ENCODE measurements at regions not wholly inside any gene's neighbourhood (a gene's known extent, or its start where the extent isn't known, plus 50 kb on each side); places are given as distances from the start of the nearest gene placed in this dataset.
"Not testable (repeated sequence)": the region's sequence is repeated elsewhere in the genome, so short reads cannot be mapped to it uniquely, and the experiment has no call there.

DNA sequence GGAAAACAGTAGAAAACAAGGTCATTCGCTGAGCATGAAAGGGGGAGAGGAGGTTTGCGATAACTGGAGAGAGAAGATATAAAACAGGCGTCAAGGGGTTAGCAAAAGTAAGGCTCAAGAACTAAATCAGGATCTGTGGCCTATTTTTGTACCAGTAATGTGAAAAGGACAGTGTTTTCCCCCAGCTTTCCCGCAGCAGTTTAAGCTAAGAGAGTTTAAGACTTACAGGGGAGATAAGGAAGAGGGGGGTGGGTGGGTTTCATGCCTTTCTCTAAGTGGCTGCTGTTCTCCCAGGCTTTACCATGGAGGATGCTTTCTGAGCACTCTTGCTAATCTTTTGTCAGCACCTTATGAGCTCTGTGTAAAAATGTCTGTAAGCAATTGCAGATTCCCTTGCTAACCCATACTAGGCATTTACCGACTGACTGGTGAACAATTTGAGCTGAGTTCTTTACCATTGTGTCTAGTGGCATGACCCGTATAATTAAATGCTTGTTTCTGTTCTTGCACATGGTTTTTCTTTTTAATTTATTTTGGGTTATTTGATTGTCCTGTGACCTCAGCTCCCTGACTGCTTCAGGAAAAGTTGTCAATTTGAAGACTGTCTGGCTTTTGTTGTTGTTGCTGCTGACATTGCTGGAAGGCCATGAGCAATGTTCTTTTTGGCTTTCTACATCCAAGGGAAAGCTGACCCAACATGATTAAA, 144.0 kb downstream of the KBTBD2 start:
- peaks cover 29% of the 10 kb centered on the region for H3K27me3 Mint-ChIP-seq
- not testable (repeated sequence) for H3K4me1 Mint-ChIP-seq (ENCODE audit: low read depth); DNase-seq; H3K27ac Mint-ChIP-seq; H3K36me3 Mint-ChIP-seq (ENCODE audit: low read depth); H3K4me3 Mint-ChIP-seq; H3K9me3 Mint-ChIP-seq

- peaks cover 13% of the 10 kb centered on the region for H3K27me3 Mint-ChIP-seq
- not testable (repeated sequence) for H3K36me3 Mint-ChIP-seq (ENCODE audit: low read depth); H3K4me1 Mint-ChIP-seq (ENCODE audit: low read depth); H3K9me3 Mint-ChIP-seq; H3K4me3 Mint-ChIP-seq; DNase-seq; H3K27ac Mint-ChIP-seq
Observed at GRCh38 chr7:32741853-32742476, 149.6 kb downstream of the KBTBD2 start.

GRCh38 chr7:32739749-32740148, 151.8 kb downstream of the KBTBD2 start:
- H3K4me3 Mint-ChIP-seq = not testable (repeated sequence)

DNA sequence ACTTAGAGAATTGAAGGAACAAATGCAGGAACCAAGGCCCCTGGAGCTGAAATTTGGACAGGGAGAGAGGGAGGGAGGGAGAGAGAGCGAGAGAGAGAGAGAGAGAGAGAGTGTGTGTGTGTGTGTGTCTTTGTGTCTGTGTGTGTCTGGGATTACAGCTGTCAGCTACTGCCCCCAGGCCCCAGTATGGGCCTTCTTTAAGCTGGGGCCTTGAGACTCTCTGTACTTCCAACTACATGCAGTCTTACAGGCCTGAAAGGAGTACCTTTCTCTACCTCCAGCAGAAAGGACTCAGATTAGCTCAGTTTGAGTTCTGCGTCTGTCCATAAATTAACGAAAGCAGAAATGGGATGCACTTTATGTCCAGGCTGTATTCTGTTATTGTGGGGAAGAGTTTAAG, 153.2 kb downstream of the KBTBD2 start:
- not testable (repeated sequence) for H3K4me1 Mint-ChIP-seq (ENCODE audit: low read depth); H3K27ac Mint-ChIP-seq; H3K4me3 Mint-ChIP-seq; DNase-seq; H3K27me3 Mint-ChIP-seq; H3K9me3 Mint-ChIP-seq; H3K36me3 Mint-ChIP-seq (ENCODE audit: low read depth)

More at GRCh38 chr7:32739749-32740148, 151.8 kb downstream of the KBTBD2 start:
- not testable (repeated sequence) for H3K27ac Mint-ChIP-seq; H3K4me1 Mint-ChIP-seq (ENCODE audit: low read depth); H3K36me3 Mint-ChIP-seq (ENCODE audit: low read depth); DNase-seq; H3K9me3 Mint-ChIP-seq
- peaks cover 13% of the 10 kb centered on the region for H3K27me3 Mint-ChIP-seq

GRCh38 chr7:32732767-32733166, 158.8 kb downstream of the KBTBD2 start:
- H3K4me1 Mint-ChIP-seq (ENCODE audit: low read depth); H3K36me3 Mint-ChIP-seq (ENCODE audit: low read depth); H3K4me3 Mint-ChIP-seq; H3K9me3 Mint-ChIP-seq; H3K27ac Mint-ChIP-seq; DNase-seq: not testable (repeated sequence)
- peaks cover 14% of the 10 kb centered on the region for H3K27me3 Mint-ChIP-seq

- not testable (repeated sequence) for H3K9me3 Mint-ChIP-seq; H3K27ac Mint-ChIP-seq; DNase-seq; H3K36me3 Mint-ChIP-seq (ENCODE audit: low read depth); H3K4me1 Mint-ChIP-seq (ENCODE audit: low read depth)
- Mint-ChIP-seq H3K27me3 (peaks cover 32% of the 10 kb centered on the region), H3K4me3 (peak overlapping the region; percentile 54)
Observed at GRCh38 chr7:32729335-32729675, 162.3 kb downstream of the KBTBD2 start.

DNA sequence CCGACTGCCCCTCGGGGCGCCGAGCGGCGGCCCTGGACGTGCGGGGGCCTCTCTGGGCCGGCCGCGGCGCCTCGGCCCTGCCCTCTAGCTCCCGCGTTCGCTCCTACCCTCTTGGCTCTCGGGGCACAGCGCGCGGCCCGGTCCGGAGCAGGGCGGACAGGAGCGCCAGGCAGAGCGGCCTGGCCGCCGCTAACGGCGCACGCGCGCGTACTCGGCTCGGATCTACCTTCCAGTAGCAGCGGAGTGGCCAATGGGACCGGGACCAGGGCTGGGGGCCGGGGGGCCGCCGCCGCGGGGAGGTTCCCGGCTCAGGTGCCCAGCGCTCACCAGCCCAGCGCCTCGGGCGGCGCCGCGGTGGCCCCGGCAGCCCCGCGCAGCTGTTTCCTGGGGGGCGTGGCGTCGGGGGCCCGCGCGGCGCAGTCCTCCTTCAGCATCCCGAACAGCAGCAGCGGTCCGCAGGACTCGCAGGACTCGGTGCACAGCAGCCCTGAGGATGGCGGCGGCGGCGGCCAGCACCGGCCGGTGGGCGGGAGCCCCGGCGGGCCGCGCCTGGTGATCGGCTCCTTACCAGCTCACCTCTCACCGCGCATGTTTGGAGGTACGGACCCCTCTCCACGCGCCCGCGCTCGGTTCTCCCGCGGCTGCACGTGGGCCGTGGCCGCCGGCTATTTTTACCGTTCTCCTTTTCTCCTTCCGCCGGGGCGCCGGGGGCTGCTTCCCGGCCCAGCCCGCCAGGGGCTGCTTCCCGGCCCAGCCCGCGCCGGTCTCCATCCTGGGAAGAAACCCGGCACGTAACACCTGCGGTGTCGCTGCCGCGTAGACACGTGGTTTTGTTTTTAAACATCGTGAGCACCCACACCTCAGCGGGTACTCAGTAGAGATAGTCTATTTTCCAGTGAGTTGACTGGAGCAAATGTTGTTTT, 162.9 kb downstream of the KBTBD2 start:
- Mint-ChIP-seq H3K27me3 (peaks cover 34% of the 10 kb centered on the region), H3K4me3 (peak overlapping the region; percentile 67)
- H3K27ac Mint-ChIP-seq; H3K36me3 Mint-ChIP-seq (ENCODE audit: low read depth); H3K9me3 Mint-ChIP-seq; H3K4me1 Mint-ChIP-seq (ENCODE audit: low read depth): not testable (repeated sequence)
- peak; percentile 73 for DNase-seq

DNA sequence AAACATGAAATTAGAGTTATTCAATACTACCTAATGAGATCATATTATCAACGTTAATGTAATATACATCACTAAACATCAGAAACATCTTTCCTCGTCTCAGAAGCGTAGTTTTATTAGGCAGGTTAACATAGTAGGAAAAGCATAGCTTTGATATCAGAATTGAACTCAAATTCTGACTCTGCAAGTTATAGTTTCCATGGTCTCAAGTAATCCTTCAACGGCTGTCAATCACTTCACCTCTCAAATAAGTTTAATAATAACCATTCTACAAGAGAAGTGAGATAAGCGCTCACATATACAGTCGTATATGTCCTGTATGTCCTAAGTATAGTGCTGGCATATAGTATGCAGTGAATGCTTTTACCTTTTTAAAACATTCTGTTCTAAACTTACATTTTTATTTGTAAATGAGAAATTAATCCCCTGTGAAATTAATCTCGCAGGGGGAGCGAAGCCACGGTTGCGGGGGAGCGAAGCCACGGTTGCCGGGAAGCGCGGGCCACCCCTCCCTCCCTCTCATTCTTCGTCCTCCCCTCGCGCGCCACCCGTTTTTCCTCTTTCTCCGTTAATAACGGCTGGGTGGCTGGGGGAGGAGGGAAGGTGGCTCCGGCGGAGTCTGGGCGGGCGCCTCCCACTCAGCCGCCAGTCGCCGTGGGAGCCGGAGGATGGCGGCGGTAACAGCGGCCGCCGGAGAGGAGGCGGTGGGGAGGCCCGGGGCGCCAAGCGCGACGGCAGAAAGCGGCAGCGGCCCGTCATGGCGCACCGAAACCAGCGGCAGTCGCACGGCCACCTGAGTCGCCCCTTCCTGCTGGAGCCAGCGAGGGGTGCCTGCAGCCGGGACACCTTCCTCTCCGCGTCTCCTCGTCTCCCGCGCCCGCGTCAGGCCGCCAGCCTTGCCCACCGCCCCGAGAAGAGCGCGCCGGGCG, 163.8 kb downstream of the KBTBD2 start:
- not testable (repeated sequence) for H3K36me3 Mint-ChIP-seq (ENCODE audit: low read depth); H3K9me3 Mint-ChIP-seq; H3K27ac Mint-ChIP-seq; H3K4me1 Mint-ChIP-seq (ENCODE audit: low read depth)
- Mint-ChIP-seq H3K27me3 (peaks cover 37% of the 10 kb centered on the region), H3K4me3 (peak overlapping the region; percentile 71)
- DNase-seq = peak; percentile 60

GRCh38 chr7:32722837-32723236, 168.7 kb downstream of the KBTBD2 start:
- H3K4me3 Mint-ChIP-seq; H3K4me1 Mint-ChIP-seq (ENCODE audit: low read depth); H3K9me3 Mint-ChIP-seq; H3K36me3 Mint-ChIP-seq (ENCODE audit: low read depth); H3K27ac Mint-ChIP-seq; DNase-seq: not testable (repeated sequence)
- H3K27me3 Mint-ChIP-seq = peaks cover 23% of the 10 kb centered on the region

DNA sequence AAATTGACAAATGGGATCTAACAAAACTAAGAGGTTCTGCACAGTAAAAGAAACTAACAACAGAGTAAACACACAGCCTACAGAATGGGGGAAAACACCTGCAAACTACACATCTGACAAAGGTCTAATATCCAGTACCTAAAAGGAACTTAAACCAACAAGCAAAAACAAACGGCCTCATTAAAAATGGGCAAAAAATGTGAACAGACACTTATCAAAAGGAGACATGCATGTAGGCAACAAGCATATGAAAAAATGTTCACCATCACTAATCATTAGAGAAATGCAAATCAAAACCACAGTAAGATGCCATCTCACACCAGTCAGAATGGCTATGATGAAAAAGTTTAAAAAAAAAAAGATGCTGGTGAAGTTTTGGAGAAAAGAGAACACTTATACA, 197.4 kb downstream of the KBTBD2 start:
- H3K9me3 Mint-ChIP-seq = no peaks in the 10 kb centered on the region
- H3K36me3 Mint-ChIP-seq (ENCODE audit: low read depth) = no peaks in the 10 kb centered on the region
- DNase-seq = no peak
- peaks cover 5% of the 10 kb centered on the region for H3K27me3 Mint-ChIP-seq
- H3K4me3 Mint-ChIP-seq = no peak overlapping the region
- no peak overlapping the region for H3K27ac Mint-ChIP-seq
- peaks cover 5% of the 10 kb centered on the region for H3K4me1 Mint-ChIP-seq (ENCODE audit: low read depth)

- H3K27ac Mint-ChIP-seq, H3K4me3 Mint-ChIP-seq: not testable (repeated sequence)
Observed at GRCh38 chr7:32691965-32692815, 196.9 kb downstream of the AVL9 start.

GRCh38 chr7:32688092-32688491, 192.8 kb downstream of the AVL9 start:
- H3K9me3 Mint-ChIP-seq; H3K4me3 Mint-ChIP-seq; H3K36me3 Mint-ChIP-seq (ENCODE audit: low read depth); H3K27ac Mint-ChIP-seq; DNase-seq; H3K4me1 Mint-ChIP-seq (ENCODE audit: low read depth): not testable (repeated sequence)
- H3K27me3 Mint-ChIP-seq = peaks cover 11% of the 10 kb centered on the region

More at GRCh38 chr7:32691965-32692815, 196.9 kb downstream of the AVL9 start:
- not testable (repeated sequence) for H3K36me3 Mint-ChIP-seq (ENCODE audit: low read depth); H3K9me3 Mint-ChIP-seq; H3K4me1 Mint-ChIP-seq (ENCODE audit: low read depth)
- H3K27me3 Mint-ChIP-seq = peaks cover 11% of the 10 kb centered on the region
- DNase-seq = peak; percentile 45

DNA sequence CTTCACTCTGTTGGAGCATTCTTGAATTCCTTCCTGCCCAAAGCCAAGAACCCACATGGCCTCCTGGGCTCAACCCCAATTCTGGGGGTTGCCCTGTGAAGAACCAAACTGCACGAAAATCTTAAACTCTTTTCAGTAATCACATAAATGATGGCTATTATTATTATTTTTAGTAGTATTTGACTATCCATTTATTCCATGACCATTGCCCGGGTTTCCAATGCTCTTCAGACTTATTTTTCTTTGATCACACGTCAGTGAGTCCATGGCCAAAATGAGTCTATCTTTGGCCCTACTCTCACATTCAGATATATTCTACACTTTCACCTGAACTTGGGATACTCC, 185.9 kb downstream of the AVL9 start:
- DNase-seq = no peak
- no peaks in the 10 kb centered on the region for H3K36me3 Mint-ChIP-seq (ENCODE audit: low read depth)
- H3K27ac Mint-ChIP-seq = no peak overlapping the region

More for the DNA sequence above, 185.9 kb downstream of the AVL9 start:
- H3K9me3 Mint-ChIP-seq = no peaks in the 10 kb centered on the region
- H3K27me3 Mint-ChIP-seq = peaks cover 8% of the 10 kb centered on the region
- no peak overlapping the region for H3K4me3 Mint-ChIP-seq
- peaks cover 15% of the 10 kb centered on the region for H3K4me1 Mint-ChIP-seq (ENCODE audit: low read depth)

Data from activated T-cell treated with anti-CD3 and anti-CD28 coated beads, Interleukin-2, amount 50 U/mL, for 24 hours (primary cell).